T-cell (primary cell): ENCODE measurements at regions not wholly inside any gene's neighbourhood (a gene's known extent, or its start where the extent isn't known, plus 50 kb on each side); places are given as distances from the start of the nearest gene placed in this dataset.
"Not testable (repeated sequence)": the region's sequence is repeated elsewhere in the genome, so short reads cannot be mapped to it uniquely, and the experiment has no call there.

Source experiments
- ATAC-seq, 4 experiments: fragments of 200-7000 bp in 3 of 4; fragments of 150-1000 bp in 1 of 4; cut with Tn5 transposase; replicated peaks in 1 of 4; 1 replicate in 3 of 4; 2 replicates in 1 of 4; pipeline ENCODE4 v1.10.0; 2021; ENCODE audit warnings: moderate library complexity in 3 of 4, mild to moderate bottlenecking in 2 of 4, moderate number of reproducible peaks in 1 of 4
- CTCF ChIA-PET, 2 donors: fragments of 300-600 bp; sonication (Branson Sonifier 250); formaldehyde crosslinking; loops; one replicate each; lab custom pipeline; 2022; ENCODE audit warnings: antibody characterized with exemption in 2 of 2; lab: Charles Lee
- POLR2A ChIA-PET, 2 donors: fragments of 300-600 bp; sonication (Branson Sonifier 250); formaldehyde crosslinking; loops; one replicate each; lab custom pipeline; 2022; ENCODE audit warnings: antibody characterized with exemption in 2 of 2; lab: Charles Lee
- DNase-seq, 35 experiments: peaks; one replicate each; pipeline versions ENCODE4 v3.0.0 to v3.0.0-alpha.2; 2013 to 2023
- H3K27ac ChIP-seq: one replicate; pipeline ENCODE4 v1.5.1; 2013; ENCODE audit warnings: low read length
- H3K27me3 ChIP-seq, 2 experiments: replicated peaks in 1 of 2; 1 replicate in 1 of 2; 2 replicates in 1 of 2; pipeline versions ENCODE4 v1.6.1 to v1.7.0; 2013; ENCODE audit warnings: low read length in 1 of 2, mixed read lengths in 1 of 2; ENCODE audit not compliant: control insufficient read depth in 2 of 2, insufficient read depth in 2 of 2; ENCODE audit errors: extremely low read depth in 1 of 2
- H3K36me3 ChIP-seq, 2 donors: 1 replicate in 1 of 2; 2 replicates in 1 of 2; pipeline versions ENCODE4 v1.6.1 to v1.7.0; 2013; ENCODE audit warnings: low read length in 1 of 2; ENCODE audit not compliant: control insufficient read depth in 2 of 2, insufficient read depth in 1 of 2; ENCODE audit errors: extremely low read depth in 1 of 2
- H3K4me1 ChIP-seq, 2 experiments: 1 replicate in 1 of 2; 2 replicates in 1 of 2; pipeline versions ENCODE4 v1.6.1 to v1.7.0; 2013; ENCODE audit warnings: low read length in 2 of 2, mixed read lengths in 1 of 2; ENCODE audit not compliant: insufficient read depth in 2 of 2, control insufficient read depth in 1 of 2; ENCODE audit errors: extremely low read depth in 1 of 2
- H3K4me3 ChIP-seq, 2 donors: 1 replicate in 1 of 2; 2 replicates in 1 of 2; pipeline versions ENCODE4 v1.5.1 to v1.7.0; 2013; ENCODE audit warnings: mild to moderate bottlenecking in 2 of 2, low read length in 1 of 2, moderate library complexity in 1 of 2; ENCODE audit not compliant: control insufficient read depth in 1 of 2; ENCODE audit errors: extremely low read depth in 1 of 2
- H3K9me3 ChIP-seq: 2 replicates; pipeline ENCODE4 v1.7.0; 2013
- H3K27ac Mint-ChIP-seq, 2 donors: one replicate each; pipeline ENCODE4 v1.8.0; 2020 to 2021; ENCODE audit warnings: mild to moderate bottlenecking in 2 of 2, mixed read lengths in 2 of 2
- H3K27me3 Mint-ChIP-seq, 2 donors: one replicate each; pipeline ENCODE4 v1.8.0; 2021 to 2022; ENCODE audit warnings: mixed read lengths in 2 of 2
- H3K36me3 Mint-ChIP-seq: one replicate; pipeline ENCODE4 v1.8.0; 2021; ENCODE audit warnings: mixed read lengths
- H3K4me1 Mint-ChIP-seq, 3 donors: one replicate each; pipeline ENCODE4 v1.8.0; 2020 to 2022; ENCODE audit warnings: mixed read lengths in 3 of 3, mild to moderate bottlenecking in 1 of 3
- H3K4me3 Mint-ChIP-seq, 3 donors: one replicate each; pipeline ENCODE4 v1.8.0; 2020 to 2022; ENCODE audit warnings: mild to moderate bottlenecking in 3 of 3, mixed read lengths in 3 of 3, moderate library complexity in 3 of 3
- H3K9me3 Mint-ChIP-seq, 3 donors: one replicate each; pipeline ENCODE4 v1.8.0; 2020 to 2022; ENCODE audit warnings: mixed read lengths in 3 of 3
- WGBS: methylation state at CpG from one replicate; pipeline ENCODE4 v1.1.5; 2013; ENCODE audit warnings: missing lambda C conversion rate; ENCODE audit not compliant: insufficient coverage; 5-methylcytosine and 5-hydroxymethylcytosine counted together

- no peak for ATAC-seq
- Histone ChIP-seq H3K36me3 (no peaks in the 10 kb centered on the region), H3K27ac (no peak overlapping the region), H3K4me3 (no peak overlapping the region), H3K9me3 (no peaks in the 10 kb centered on the region), H3K4me1 (no peaks in the 10 kb centered on the region), H3K27me3 (no peaks in the 10 kb centered on the region)
- no peaks in the 10 kb centered on the region for H3K4me1 Mint-ChIP-seq
- H3K4me3 Mint-ChIP-seq: no peak overlapping the region
- no peaks in the 10 kb centered on the region for H3K27me3 Mint-ChIP-seq
- WGBS: no CpG with 5 or more reads among the region's 1 CpG
- ChIA-PET POLR2A (no interaction called here), CTCF (no interaction called here)
- peaks cover 3 to 4% (median 4%) of the 10 kb centered on the region in 3 donors for H3K9me3 Mint-ChIP-seq
- H3K36me3 Mint-ChIP-seq: no peaks in the 10 kb centered on the region
- no peak for DNase-seq
- H3K27ac Mint-ChIP-seq: no peak overlapping the region
These were observed 210.0 kb downstream of the RASSF9 start for GRCh38 chr12:85626001-85626783.

DNA sequence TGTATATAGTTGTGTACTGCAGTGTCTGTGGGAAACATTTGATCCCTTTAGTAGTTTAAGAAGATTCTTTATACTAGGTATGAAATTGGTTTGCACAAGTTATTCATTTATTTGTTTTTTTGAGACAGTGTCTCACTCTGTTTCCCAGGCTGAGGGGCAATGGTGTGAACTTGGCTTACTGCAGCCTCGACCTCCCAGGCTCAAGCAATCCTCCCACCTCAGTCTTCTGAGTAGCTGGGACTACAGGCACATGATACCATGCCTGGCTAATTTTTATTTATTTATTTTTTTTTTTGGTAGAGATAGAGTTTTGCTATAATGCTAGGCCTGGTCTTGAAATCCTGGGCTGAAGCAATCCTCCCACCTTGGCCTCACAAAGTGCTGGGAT, 209.4 kb downstream of the RASSF9 start:
- H3K9me3 ChIP-seq: no peaks in the 10 kb centered on the region
- Mint-ChIP-seq H3K36me3 (no peaks in the 10 kb centered on the region), H3K9me3 (peaks cover 3 to 4% (median 4%) of the 10 kb centered on the region in 3 donors), H3K4me1 (no peaks in the 10 kb centered on the region), H3K27ac (no peak overlapping the region), H3K27me3 (no peaks in the 10 kb centered on the region), H3K4me3 (no peak overlapping the region)
- H3K4me3 ChIP-seq: no peak overlapping the region
- ChIA-PET CTCF (no interaction called here), POLR2A (no interaction called here)
- H3K4me1 ChIP-seq: no peaks in the 10 kb centered on the region
- no CpG with 5 or more reads among the region's 1 CpG for WGBS
- ATAC-seq (no peak), DNase-seq (no peak)
- no peak overlapping the region for H3K27ac ChIP-seq
- no peaks in the 10 kb centered on the region for H3K36me3 ChIP-seq
- no peaks in the 10 kb centered on the region for H3K27me3 ChIP-seq

GRCh38 chr12:85627584-85627983, 208.6 kb downstream of the RASSF9 start:
- WGBS: 80% methylated on average over 1 of the region's 2 CpGs
- ChIA-PET POLR2A (no interaction called here), CTCF (no interaction called here)
- Mint-ChIP-seq H3K27me3 (no peaks in the 10 kb centered on the region), H3K27ac (no peak overlapping the region), H3K36me3 (no peaks in the 10 kb centered on the region), H3K4me1 (no peaks in the 10 kb centered on the region), H3K4me3 (no peak overlapping the region), H3K9me3 (peaks cover 3 to 4% (median 4%) of the 10 kb centered on the region in 3 donors)
- Histone ChIP-seq H3K27me3 (no peaks in the 10 kb centered on the region), H3K9me3 (no peaks in the 10 kb centered on the region), H3K27ac (no peak overlapping the region), H3K4me1 (no peaks in the 10 kb centered on the region), H3K4me3 (no peak overlapping the region), H3K36me3 (no peaks in the 10 kb centered on the region)
- no peak for ATAC-seq
- no peak for DNase-seq

DNA sequence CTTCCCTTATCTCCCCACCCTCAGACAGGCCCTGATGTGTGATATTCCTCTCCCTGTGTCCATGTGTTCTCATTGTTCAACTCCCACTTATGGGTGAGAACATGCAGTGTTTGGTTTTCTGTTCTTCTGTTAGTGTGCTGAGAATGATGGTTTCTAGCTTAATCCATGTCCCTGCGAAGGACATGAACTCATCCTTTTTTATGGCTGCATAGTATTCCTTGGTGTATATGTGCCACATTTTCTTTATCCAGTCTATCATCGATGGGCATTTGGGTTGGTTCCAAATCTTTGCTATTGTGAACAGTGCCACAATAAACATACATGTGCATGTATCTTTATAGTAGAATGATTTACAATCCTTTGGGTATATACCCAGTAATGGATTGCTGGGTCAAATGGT, 207.6 kb downstream of the RASSF9 start:
- H3K27me3 ChIP-seq, H3K4me3 Mint-ChIP-seq, H3K4me1 ChIP-seq, H3K27ac Mint-ChIP-seq, H3K4me3 ChIP-seq, H3K27me3 Mint-ChIP-seq, H3K36me3 Mint-ChIP-seq, H3K36me3 ChIP-seq, ATAC-seq, H3K9me3 Mint-ChIP-seq, POLR2A ChIA-PET, H3K9me3 ChIP-seq, DNase-seq, H3K27ac ChIP-seq, H3K4me1 Mint-ChIP-seq, CTCF ChIA-PET: not testable (repeated sequence)
- no CpG with 5 or more reads among the region's 2 CpGs for whole genome bisulfite sequencing

- H3K4me1 ChIP-seq: no peaks in the 10 kb centered on the region
- H3K27ac ChIP-seq: no peak overlapping the region
- ATAC-seq: no peak
- H3K27ac Mint-ChIP-seq: no peak overlapping the region
- no peaks in the 10 kb centered on the region for H3K4me1 Mint-ChIP-seq
- H3K4me3 ChIP-seq: no peak overlapping the region
- H3K27me3 Mint-ChIP-seq: no peaks in the 10 kb centered on the region
- H3K27me3 ChIP-seq: no peaks in the 10 kb centered on the region
- peaks cover 4 to 9% (median 7%) of the 10 kb centered on the region in 3 donors for H3K9me3 Mint-ChIP-seq
- WGBS: no CpG with 5 or more reads among the region's 2 CpGs
- ChIA-PET POLR2A (no interaction called here), CTCF (no interaction called here)
- no peaks in the 10 kb centered on the region for H3K36me3 Mint-ChIP-seq
- H3K36me3 ChIP-seq: no peaks in the 10 kb centered on the region
- DNase-seq: no peak
- no peaks in the 10 kb centered on the region for H3K9me3 ChIP-seq
- no peak overlapping the region for H3K4me3 Mint-ChIP-seq
These were observed 205.4 kb downstream of the RASSF9 start for GRCh38 chr12:85630851-85631250.

DNA sequence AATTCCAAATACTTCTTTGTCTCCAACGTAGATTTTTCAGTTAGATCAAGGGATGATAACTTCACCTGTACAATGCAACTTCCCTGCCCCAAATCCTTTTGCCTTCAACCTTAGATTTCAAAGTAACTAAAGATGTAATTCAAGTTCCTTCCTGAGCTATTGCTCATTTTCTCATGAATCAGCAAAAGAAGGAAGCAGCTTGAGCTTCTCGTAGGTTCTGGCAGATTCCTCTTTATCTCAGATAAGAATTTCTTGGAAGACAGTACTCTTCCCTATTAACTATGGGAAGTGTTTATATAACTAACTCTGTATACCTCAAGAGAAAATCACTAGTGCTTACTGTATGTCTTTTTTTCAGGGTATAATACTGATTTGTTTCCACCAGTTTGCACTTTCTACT, 203.8 kb downstream of the RASSF9 start:
- no peaks in the 10 kb centered on the region for H3K36me3 ChIP-seq
- POLR2A ChIA-PET: no interaction called here
- no peaks in the 10 kb centered on the region for H3K4me1 ChIP-seq
- no peak overlapping the region for H3K4me3 Mint-ChIP-seq
- no peaks in the 10 kb centered on the region for H3K27me3 Mint-ChIP-seq
- no peak overlapping the region for H3K27ac ChIP-seq
- H3K9me3 ChIP-seq: no peaks in the 10 kb centered on the region
- ATAC-seq: no peak
- H3K4me3 ChIP-seq: no peak overlapping the region
- no peaks in the 10 kb centered on the region for H3K36me3 Mint-ChIP-seq
- CTCF ChIA-PET: no interaction called here
- H3K27me3 ChIP-seq: no peaks in the 10 kb centered on the region
- no peak for DNase-seq
- peaks cover 4 to 9% (median 7%) of the 10 kb centered on the region in 3 donors for H3K9me3 Mint-ChIP-seq
- WGBS: 10% methylated on average over 1 of the region's 2 CpGs
- no peak overlapping the region for H3K27ac Mint-ChIP-seq
- H3K4me1 Mint-ChIP-seq: no peaks in the 10 kb centered on the region

- H3K9me3 ChIP-seq: no peaks in the 10 kb centered on the region
- Mint-ChIP-seq H3K4me1 (no peaks in the 10 kb centered on the region), H3K27me3 (no peaks in the 10 kb centered on the region), H3K36me3 (no peaks in the 10 kb centered on the region), H3K9me3 (peaks cover 2 to 5% (median 5%) of the 10 kb centered on the region in 3 donors), H3K27ac (no peak overlapping the region), H3K4me3 (no peak overlapping the region)
- POLR2A ChIA-PET: no interaction called here
- H3K27ac ChIP-seq: no peak overlapping the region
- WGBS: no CpG with 5 or more reads among the region's 1 CpG
- no peak for DNase-seq
- no peak for ATAC-seq
- no peaks in the 10 kb centered on the region for H3K4me1 ChIP-seq
- H3K36me3 ChIP-seq: no peaks in the 10 kb centered on the region
- H3K4me3 ChIP-seq: no peak overlapping the region
- H3K27me3 ChIP-seq: no peaks in the 10 kb centered on the region
- CTCF ChIA-PET: no interaction called here
These were observed 202.7 kb downstream of the RASSF9 start for GRCh38 chr12:85633491-85633890.
